ENCODE measurements at regions not wholly inside any gene's neighbourhood (a gene's known extent, or its start where the extent isn't known, plus 50 kb on each side); places are given as distances from the start of the nearest gene placed in this dataset.

DNA sequence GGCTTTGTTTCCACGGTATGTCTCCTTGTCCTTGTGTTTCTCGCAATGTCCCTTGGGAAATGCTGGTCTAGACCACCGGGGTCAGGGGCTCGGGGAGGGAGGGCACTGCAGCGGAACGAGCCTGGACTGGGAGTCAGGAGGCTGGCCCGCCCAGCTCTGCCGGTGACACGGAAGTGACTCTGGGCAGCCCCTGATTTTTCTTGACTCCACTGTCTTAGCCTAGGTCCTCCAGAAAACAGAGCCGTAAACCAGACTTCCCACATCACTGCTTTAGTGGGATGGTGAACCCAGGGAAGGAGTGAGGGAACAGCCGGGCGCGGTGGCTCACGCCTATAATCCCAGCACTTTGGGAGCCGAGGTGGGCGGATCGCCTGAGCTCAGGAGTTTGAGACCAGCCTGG is 144.2 kb downstream of the ASB1 start:
- TF ChIP-seq, protein P1, sequence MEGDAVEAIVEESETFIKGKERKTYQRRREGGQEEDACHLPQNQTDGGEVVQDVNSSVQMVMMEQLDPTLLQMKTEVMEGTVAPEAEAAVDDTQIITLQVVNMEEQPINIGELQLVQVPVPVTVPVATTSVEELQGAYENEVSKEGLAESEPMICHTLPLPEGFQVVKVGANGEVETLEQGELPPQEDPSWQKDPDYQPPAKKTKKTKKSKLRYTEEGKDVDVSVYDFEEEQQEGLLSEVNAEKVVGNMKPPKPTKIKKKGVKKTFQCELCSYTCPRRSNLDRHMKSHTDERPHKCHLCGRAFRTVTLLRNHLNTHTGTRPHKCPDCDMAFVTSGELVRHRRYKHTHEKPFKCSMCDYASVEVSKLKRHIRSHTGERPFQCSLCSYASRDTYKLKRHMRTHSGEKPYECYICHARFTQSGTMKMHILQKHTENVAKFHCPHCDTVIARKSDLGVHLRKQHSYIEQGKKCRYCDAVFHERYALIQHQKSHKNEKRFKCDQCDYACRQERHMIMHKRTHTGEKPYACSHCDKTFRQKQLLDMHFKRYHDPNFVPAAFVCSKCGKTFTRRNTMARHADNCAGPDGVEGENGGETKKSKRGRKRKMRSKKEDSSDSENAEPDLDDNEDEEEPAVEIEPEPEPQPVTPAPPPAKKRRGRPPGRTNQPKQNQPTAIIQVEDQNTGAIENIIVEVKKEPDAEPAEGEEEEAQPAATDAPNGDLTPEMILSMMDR (IDR thresholded peaks at IDR 0.05), result no peak
- TF ChIP-seq SMC3 (IDR thresholded peaks at IDR 0.05) (no peak), POLR2A (IDR thresholded peaks at IDR 0.05; ENCODE audit: low read length) (no peak), CEBPB (IDR thresholded peaks at IDR 0.05) (no peak), RAD21 (conservative IDR thresholded peaks at IDR 0.05 in 1 of 2, IDR thresholded peaks at IDR 0.05 in 1 of 2) (no peak), EP300 (IDR thresholded peaks at IDR 0.05) (no peak), KDM1A (IDR thresholded peaks at IDR 0.05; ENCODE audit: low read depth) (no peak), CBX8 (IDR thresholded peaks at IDR 0.05) (no peak), MAZ (IDR thresholded peaks at IDR 0.05; ENCODE audit: borderline replicate concordance, low read depth, low read length) (no peak)
- TF ChIP-seq, protein P2, sequence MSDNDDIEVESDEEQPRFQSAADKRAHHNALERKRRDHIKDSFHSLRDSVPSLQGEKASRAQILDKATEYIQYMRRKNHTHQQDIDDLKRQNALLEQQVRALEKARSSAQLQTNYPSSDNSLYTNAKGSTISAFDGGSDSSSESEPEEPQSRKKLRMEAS (IDR thresholded peaks at IDR 0.05), result no peak

Measured in A549 (cell line).